ENCODE measurements at regions not wholly inside any gene's neighbourhood (a gene's known extent, or its start where the extent isn't known, plus 50 kb on each side); places are given as distances from the start of the nearest gene placed in this dataset.

DNA sequence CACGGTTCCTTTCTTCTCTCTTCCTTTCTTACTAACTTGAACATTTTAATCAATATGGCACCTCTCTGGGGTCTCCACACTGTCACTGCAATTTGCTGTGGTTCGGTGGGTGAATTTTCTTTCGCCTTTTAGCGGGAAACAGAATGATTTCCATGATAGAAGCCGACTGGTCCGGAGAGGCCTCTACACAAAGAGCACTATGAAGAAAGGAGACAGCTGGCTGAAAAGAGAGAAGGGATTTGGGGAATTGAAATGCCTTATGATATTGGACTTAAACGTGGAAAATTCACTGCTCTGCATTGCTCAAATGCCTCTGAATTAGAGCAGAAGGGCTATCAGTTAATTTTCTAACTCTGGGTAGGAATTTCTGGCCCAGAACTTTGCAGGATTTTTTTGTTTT is 55.9 kb downstream of the KCNA5 start:
- POLR2A ChIA-PET: no interaction called here

DNA sequence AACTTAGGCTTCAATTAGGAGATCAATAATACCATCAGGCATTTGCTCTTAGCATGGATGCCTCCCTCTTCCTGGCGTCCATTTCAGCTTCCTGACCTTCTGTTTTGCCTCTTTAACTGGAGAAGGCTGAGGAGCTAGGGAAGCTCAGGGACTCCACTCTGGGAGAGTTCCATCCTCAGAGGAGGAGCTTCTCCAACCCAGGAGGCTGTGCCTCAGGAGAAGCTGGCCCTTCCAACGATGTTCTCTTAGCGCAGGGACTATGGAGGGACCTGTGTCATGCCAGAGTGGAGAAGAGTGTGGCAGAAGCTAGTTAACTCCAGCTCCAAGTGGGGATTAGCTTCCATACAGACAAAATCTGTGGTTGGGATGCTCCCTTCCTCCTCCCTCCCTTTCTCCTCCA is 58.0 kb downstream of the KCNA5 start:
- Mint-ChIP-seq H3K4me1 (ENCODE audit: low read depth) (no peaks in the 10 kb centered on the region), H3K27ac (no peak overlapping the region), H3K27me3 (peaks cover 14% of the 10 kb centered on the region), H3K4me3 (no peak overlapping the region), H3K36me3 (ENCODE audit: low read depth) (no peaks in the 10 kb centered on the region), H3K9me3 (no peaks in the 10 kb centered on the region)
- ATAC-seq (ENCODE audit: poor library complexity) (no peak), DNase-seq (no peak)
- Histone ChIP-seq H3K4me1 (ENCODE audit: insufficient read depth, low read length) (no peaks in the 10 kb centered on the region), H3K4me3 (ENCODE audit: low read length) (no peak overlapping the region), H3K27ac (ENCODE audit: low read depth in 1 of 2, low read length in 2 of 2) (no peak overlapping the region), H3K36me3 (ENCODE audit: insufficient read depth, low read length) (no peaks in the 10 kb centered on the region), H3K27me3 (ENCODE audit: control insufficient read depth in 1 of 2, insufficient read depth in 2 of 2, low read length in 2 of 2) (peaks cover 2 to 5% of the 10 kb centered on the region in 2 experiments), H3K9me3 (ENCODE audit: control insufficient read depth in 1 of 2, insufficient read depth in 1 of 2, low read length in 2 of 2) (no peaks in the 10 kb centered on the region)
- intact Hi-C loops (cut with DNase I, micrococcal nuclease): no loop called here
- TF ChIP-seq, protein P1, sequence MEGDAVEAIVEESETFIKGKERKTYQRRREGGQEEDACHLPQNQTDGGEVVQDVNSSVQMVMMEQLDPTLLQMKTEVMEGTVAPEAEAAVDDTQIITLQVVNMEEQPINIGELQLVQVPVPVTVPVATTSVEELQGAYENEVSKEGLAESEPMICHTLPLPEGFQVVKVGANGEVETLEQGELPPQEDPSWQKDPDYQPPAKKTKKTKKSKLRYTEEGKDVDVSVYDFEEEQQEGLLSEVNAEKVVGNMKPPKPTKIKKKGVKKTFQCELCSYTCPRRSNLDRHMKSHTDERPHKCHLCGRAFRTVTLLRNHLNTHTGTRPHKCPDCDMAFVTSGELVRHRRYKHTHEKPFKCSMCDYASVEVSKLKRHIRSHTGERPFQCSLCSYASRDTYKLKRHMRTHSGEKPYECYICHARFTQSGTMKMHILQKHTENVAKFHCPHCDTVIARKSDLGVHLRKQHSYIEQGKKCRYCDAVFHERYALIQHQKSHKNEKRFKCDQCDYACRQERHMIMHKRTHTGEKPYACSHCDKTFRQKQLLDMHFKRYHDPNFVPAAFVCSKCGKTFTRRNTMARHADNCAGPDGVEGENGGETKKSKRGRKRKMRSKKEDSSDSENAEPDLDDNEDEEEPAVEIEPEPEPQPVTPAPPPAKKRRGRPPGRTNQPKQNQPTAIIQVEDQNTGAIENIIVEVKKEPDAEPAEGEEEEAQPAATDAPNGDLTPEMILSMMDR (IDR thresholded peaks at IDR 0.05): no peak
- ChIA-PET POLR2A (no interaction called here), CTCF (no interaction called here)

More for the DNA sequence above, 55.9 kb downstream of the KCNA5 start:
- Mint-ChIP-seq H3K4me1 (ENCODE audit: low read depth) (no peaks in the 10 kb centered on the region), H3K9me3 (no peaks in the 10 kb centered on the region), H3K27me3 (peaks cover 7% of the 10 kb centered on the region), H3K36me3 (ENCODE audit: low read depth) (no peaks in the 10 kb centered on the region), H3K27ac (no peak overlapping the region), H3K4me3 (no peak overlapping the region)
- Histone ChIP-seq H3K27me3 (ENCODE audit: control insufficient read depth in 1 of 2, insufficient read depth in 2 of 2, low read length in 2 of 2) (peaks cover 2 to 5% of the 10 kb centered on the region in 2 experiments), H3K9me3 (ENCODE audit: control insufficient read depth in 1 of 2, insufficient read depth in 1 of 2, low read length in 2 of 2) (no peaks in the 10 kb centered on the region), H3K36me3 (ENCODE audit: insufficient read depth, low read length) (no peaks in the 10 kb centered on the region), H3K4me3 (ENCODE audit: low read length) (no peak overlapping the region), H3K27ac (ENCODE audit: low read depth in 1 of 2, low read length in 2 of 2) (no peak overlapping the region), H3K4me1 (ENCODE audit: insufficient read depth, low read length) (no peaks in the 10 kb centered on the region)
- no peak for ATAC-seq (ENCODE audit: poor library complexity)
- intact Hi-C loops (cut with DNase I, micrococcal nuclease): no loop called here
- CTCF ChIA-PET: no interaction called here
- no peak for DNase-seq
- TF ChIP-seq, protein P1 (IDR thresholded peaks at IDR 0.05): no peak

DNA sequence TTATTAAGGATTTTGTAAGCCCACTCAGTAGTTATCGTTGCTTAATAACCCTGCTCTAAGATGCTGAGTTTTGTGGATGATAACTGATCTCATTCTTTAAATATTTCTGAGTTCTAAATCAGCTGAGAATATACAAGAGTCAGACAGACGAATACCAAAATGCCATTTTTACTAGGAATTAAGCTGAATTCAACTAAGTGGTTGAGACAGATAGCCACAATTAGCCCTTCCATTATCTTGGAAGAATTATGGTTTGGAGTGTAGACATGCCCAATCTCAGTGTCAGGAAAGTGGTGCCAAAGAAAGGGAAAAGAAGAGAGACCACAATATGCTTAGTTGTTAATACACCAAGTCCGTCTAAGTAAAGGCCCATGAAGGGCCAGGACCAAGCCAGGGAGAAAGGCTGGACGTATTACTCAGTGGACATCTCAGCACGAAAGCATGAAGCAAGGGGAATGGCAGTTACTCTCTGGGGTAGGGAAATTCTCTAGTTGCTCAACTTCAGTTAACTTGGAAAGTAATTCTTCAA is 58.6 kb downstream of the KCNA5 start:
- DNase-seq (no peak), ATAC-seq (ENCODE audit: poor library complexity) (no peak)
- Histone ChIP-seq H3K36me3 (ENCODE audit: insufficient read depth, low read length) (no peaks in the 10 kb centered on the region), H3K27ac (ENCODE audit: low read depth in 1 of 2, low read length in 2 of 2) (no peak overlapping the region), H3K9me3 (ENCODE audit: control insufficient read depth in 1 of 2, insufficient read depth in 1 of 2, low read length in 2 of 2) (no peaks in the 10 kb centered on the region), H3K4me3 (ENCODE audit: low read length) (no peak overlapping the region), H3K27me3 (ENCODE audit: control insufficient read depth in 1 of 2, insufficient read depth in 2 of 2, low read length in 2 of 2) (peaks cover 2 to 6% of the 10 kb centered on the region in 2 experiments), H3K4me1 (ENCODE audit: insufficient read depth, low read length) (no peaks in the 10 kb centered on the region)
- ChIA-PET POLR2A (no interaction called here), CTCF (no interaction called here)
- intact Hi-C loops (cut with DNase I, micrococcal nuclease): no loop called here
- no peaks in the 10 kb centered on the region for H3K4me1 Mint-ChIP-seq (ENCODE audit: low read depth)
- TF ChIP-seq, protein P1 (IDR thresholded peaks at IDR 0.05): no peak
- H3K27me3 Mint-ChIP-seq: peaks cover 14% of the 10 kb centered on the region
- no peaks in the 10 kb centered on the region for H3K36me3 Mint-ChIP-seq (ENCODE audit: low read depth)
- no peak overlapping the region for H3K27ac Mint-ChIP-seq
- H3K4me3 Mint-ChIP-seq: no peak overlapping the region
- no peaks in the 10 kb centered on the region for H3K9me3 Mint-ChIP-seq

All from CD4-positive, alpha-beta T cell (primary cell).